Glutamatergic neuron (in vitro differentiated cells): ENCODE measurements at regions not wholly inside any gene's neighbourhood (a gene's known extent, or its start where the extent isn't known, plus 50 kb on each side); places are given as distances from the start of the nearest gene placed in this dataset.
A peak's percentile ranks its signal among the peaks of the same experiment; 100 is the strongest.

Experiments used
- DNase-seq: peaks from one replicate; pipeline ENCODE4 v3.0.0; 2022
- H3K27ac Mint-ChIP-seq: one replicate; pipeline ENCODE4 v1.8.0; 2020; ENCODE audit warnings: mild to moderate bottlenecking, mixed read lengths, inconsistent platforms; ENCODE audit not compliant: unreplicated experiment
- H3K27me3 Mint-ChIP-seq: one replicate; pipeline ENCODE4 v1.8.0; 2020; ENCODE audit warnings: mild to moderate bottlenecking, moderate library complexity, mixed read lengths, inconsistent platforms; ENCODE audit not compliant: unreplicated experiment
- H3K36me3 Mint-ChIP-seq: one replicate; pipeline ENCODE4 v1.8.0; 2020; ENCODE audit warnings: mild to moderate bottlenecking, mixed read lengths, inconsistent platforms; ENCODE audit not compliant: unreplicated experiment
- H3K4me1 Mint-ChIP-seq: one replicate; pipeline ENCODE4 v1.8.0; 2020; ENCODE audit warnings: mild to moderate bottlenecking, low read depth, mixed read lengths, inconsistent platforms; ENCODE audit not compliant: unreplicated experiment
- H3K4me3 Mint-ChIP-seq: one replicate; pipeline ENCODE4 v1.8.0; 2020; ENCODE audit warnings: mild to moderate bottlenecking, mixed read lengths, inconsistent platforms; ENCODE audit not compliant: unreplicated experiment
- H3K9me3 Mint-ChIP-seq: one replicate; pipeline ENCODE4 v1.8.0; 2020; ENCODE audit warnings: mild to moderate bottlenecking, moderate library complexity, mixed read lengths, inconsistent platforms; ENCODE audit not compliant: unreplicated experiment
- TF ChIP-seq, protein P1 (sequence below): fragments of 200-600 bp; sonication (generic); IDR thresholded peaks from one replicate; pipeline ENCODE4 v1.5.0; 2021; ENCODE audit not compliant: partially characterized antibody, unreplicated experiment

DNA sequence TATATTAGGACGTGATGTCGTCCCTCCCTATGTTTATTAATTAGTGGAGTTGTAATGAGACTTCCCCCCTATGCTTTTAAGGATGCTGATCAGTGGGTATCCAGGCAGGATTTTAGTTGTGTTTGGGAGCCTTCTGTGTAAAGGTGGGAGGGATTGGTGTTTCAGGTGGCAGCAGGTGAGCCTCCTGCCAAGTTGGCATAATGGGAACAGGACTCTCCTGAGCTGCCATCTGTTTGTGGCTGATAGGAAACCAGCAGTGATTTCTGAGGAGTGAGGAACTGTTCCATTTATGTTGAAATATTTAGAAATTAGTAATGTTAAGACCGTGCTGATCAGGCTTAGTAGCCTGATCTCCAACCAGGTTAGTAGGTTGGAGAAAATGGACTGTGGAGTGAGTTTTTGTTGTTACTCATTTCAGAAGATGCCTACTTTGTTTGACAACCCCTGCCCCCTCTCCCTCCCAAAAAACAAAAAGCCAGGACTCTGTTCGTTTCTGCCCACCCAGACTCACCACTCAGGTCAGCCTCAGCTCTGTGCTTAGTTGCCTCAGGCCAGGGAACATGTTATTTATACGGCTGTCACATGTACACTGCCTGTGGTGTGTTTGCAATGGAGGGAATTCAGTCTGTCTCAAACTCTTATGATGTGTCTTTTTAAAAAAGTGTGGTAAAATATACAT is 55.4 kb upstream of the TULP4 start:
- Mint-ChIP-seq H3K9me3 (peaks cover 5% of the 10 kb centered on the region), H3K27me3 (peaks cover 4% of the 10 kb centered on the region), H3K27ac (peak overlapping the region; percentile 43), H3K4me1 (peaks cover 44% of the 10 kb centered on the region), H3K4me3 (peak overlapping the region; percentile 57), H3K36me3 (peaks cover 4% of the 10 kb centered on the region)
- no peak for DNase-seq
- TF ChIP-seq, protein P1, sequence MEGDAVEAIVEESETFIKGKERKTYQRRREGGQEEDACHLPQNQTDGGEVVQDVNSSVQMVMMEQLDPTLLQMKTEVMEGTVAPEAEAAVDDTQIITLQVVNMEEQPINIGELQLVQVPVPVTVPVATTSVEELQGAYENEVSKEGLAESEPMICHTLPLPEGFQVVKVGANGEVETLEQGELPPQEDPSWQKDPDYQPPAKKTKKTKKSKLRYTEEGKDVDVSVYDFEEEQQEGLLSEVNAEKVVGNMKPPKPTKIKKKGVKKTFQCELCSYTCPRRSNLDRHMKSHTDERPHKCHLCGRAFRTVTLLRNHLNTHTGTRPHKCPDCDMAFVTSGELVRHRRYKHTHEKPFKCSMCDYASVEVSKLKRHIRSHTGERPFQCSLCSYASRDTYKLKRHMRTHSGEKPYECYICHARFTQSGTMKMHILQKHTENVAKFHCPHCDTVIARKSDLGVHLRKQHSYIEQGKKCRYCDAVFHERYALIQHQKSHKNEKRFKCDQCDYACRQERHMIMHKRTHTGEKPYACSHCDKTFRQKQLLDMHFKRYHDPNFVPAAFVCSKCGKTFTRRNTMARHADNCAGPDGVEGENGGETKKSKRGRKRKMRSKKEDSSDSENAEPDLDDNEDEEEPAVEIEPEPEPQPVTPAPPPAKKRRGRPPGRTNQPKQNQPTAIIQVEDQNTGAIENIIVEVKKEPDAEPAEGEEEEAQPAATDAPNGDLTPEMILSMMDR: no peak

DNA sequence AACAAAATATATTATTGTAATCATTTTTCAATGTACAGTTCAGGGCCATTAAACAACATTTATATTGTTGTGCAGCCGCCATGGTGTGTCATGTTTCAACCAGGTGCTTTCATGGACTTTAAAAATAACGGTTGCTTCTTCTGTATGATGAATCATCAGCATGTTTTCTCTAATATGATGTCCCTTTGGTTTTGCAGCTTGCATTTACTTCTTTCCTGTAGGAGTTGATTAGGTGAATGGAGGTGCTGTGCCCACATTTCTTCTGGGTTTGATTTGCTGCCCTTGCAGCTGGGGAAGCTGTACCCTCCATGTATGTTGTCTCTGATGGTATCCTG is 54.9 kb upstream of the TULP4 start:
- Mint-ChIP-seq H3K9me3 (peaks cover 5% of the 10 kb centered on the region), H3K36me3 (peaks cover 4% of the 10 kb centered on the region), H3K4me1 (peaks cover 44% of the 10 kb centered on the region), H3K4me3 (no peak overlapping the region), H3K27me3 (peaks cover 4% of the 10 kb centered on the region), H3K27ac (peak overlapping the region; percentile 18)
- no peak for DNase-seq
- TF ChIP-seq, protein P1: no peak

DNA sequence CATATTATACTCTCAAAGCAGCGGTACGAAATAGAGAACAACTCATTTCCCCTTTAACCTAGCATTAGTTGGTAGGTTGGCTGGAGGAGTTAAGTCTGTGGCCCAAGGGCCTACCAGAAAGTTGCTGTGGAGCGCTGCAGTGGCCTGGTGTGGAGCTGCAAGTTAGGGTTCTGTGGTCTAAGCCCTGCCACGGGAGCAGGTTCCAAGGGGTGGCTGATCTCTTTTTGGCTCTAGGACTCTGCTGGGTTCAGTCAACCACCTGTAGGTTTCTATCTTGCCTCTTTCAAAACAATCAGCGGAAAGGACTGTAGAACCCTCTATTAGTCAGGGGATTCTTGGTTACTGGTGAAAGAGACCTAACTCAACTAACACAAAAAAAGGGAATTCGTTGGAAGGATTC is 54.5 kb upstream of the TULP4 start:
- TF ChIP-seq, protein P1: no peak
- Mint-ChIP-seq H3K27ac (peak overlapping the region; percentile 18), H3K27me3 (peaks cover 4% of the 10 kb centered on the region), H3K36me3 (peaks cover 4% of the 10 kb centered on the region), H3K4me1 (peaks cover 43% of the 10 kb centered on the region), H3K4me3 (no peak overlapping the region), H3K9me3 (peaks cover 5% of the 10 kb centered on the region)
- DNase-seq: no peak

DNA sequence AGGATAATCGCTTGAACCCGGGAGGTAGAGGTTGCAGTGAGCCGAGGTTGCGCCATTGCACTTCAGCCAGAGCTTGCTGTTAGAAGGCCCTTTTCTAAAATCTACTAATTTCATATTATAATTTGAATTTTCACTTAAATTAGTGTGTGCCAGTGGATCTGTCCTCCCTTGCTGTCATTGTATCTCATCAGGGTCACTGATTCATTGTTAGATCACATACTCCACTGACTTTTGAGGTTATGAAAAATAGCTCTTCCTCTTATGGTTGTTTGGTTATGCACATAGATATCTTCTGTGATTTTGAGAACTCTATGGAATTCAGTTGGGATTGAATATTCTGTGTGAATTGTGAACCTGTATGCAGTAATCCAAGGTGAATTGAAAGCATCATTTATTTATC is 53.1 kb upstream of the TULP4 start:
- no peak for DNase-seq
- no peak overlapping the region for H3K27ac Mint-ChIP-seq
- H3K4me3 Mint-ChIP-seq: no peak overlapping the region
- peaks cover 7% of the 10 kb centered on the region for H3K9me3 Mint-ChIP-seq
- TF ChIP-seq, protein P1: no peak
- H3K27me3 Mint-ChIP-seq: peaks cover 4% of the 10 kb centered on the region
- peaks cover 42% of the 10 kb centered on the region for H3K4me1 Mint-ChIP-seq
- H3K36me3 Mint-ChIP-seq: peaks cover 4% of the 10 kb centered on the region

GRCh38 chr6:158259845-158260244 is 52.4 kb upstream of the TULP4 start:
- Mint-ChIP-seq H3K9me3 (peaks cover 7% of the 10 kb centered on the region), H3K36me3 (peaks cover 4% of the 10 kb centered on the region), H3K27ac (no peak overlapping the region), H3K4me3 (no peak overlapping the region), H3K4me1 (peaks cover 42% of the 10 kb centered on the region), H3K27me3 (peaks cover 4% of the 10 kb centered on the region)
- TF ChIP-seq, protein P1: no peak
- no peak for DNase-seq
